IMR-90 (cell line): ENCODE measurements at regions not wholly inside any gene's neighbourhood (a gene's known extent, or its start where the extent isn't known, plus 50 kb on each side); places are given as distances from the start of the nearest gene placed in this dataset.

Experiments
- ATAC-seq: fragments of 200-7000 bp; cut with Tn5 transposase; 2 replicates; pipeline ENCODE4 v1.9.1; 2020; ENCODE audit warnings: low read depth, mild to moderate bottlenecking, moderate library complexity
- BruUV-seq: library from RNA; stranded (reverse); fragments of 400-500 nt; replicated peaks from 2 replicates; lab custom pipeline; 2021; lab: Mats Ljungman, UMichigan
- CTCF ChIA-PET: fragments of 300-600 bp; formaldehyde crosslinking; extraction: SDS; loops from one replicate; lab custom pipeline; 2021; ENCODE audit warnings: antibody characterized with exemption; lab: Yijun Ruan, JAX
- POLR2A ChIA-PET: fragments of 300-600 bp; sonication (Branson Sonifier 250); formaldehyde crosslinking; loops from one replicate; lab custom pipeline; 2022; ENCODE audit warnings: antibody characterized with exemption; ENCODE audit not compliant: unreplicated experiment; lab: Charles Lee
- DNase-seq: peaks from one replicate; pipeline ENCODE4 v3.0.0; 2013
- H2AFZ ChIP-seq: replicated peaks from 2 replicates; pipeline ENCODE3; 2013; ENCODE audit warnings: low read length, mild to moderate bottlenecking; ENCODE audit not compliant: poor library complexity
- H2AK5ac ChIP-seq: 2 replicates; pipeline ENCODE4 v1.6.1; 2013; ENCODE audit warnings: low read depth, low read length, inconsistent platforms
- H2AK9ac ChIP-seq: replicated peaks from 2 replicates; pipeline ENCODE3; 2013; ENCODE audit warnings: mild to moderate bottlenecking, low read depth, low read length, moderate library complexity; ENCODE audit not compliant: poor library complexity
- H2BK120ac ChIP-seq: 2 replicates; pipeline ENCODE4 v1.6.1; 2013; ENCODE audit warnings: low read depth, low read length, inconsistent platforms
- H2BK15ac ChIP-seq: 3 replicates; pipeline ENCODE4 v1.6.1; 2013; ENCODE audit warnings: low read depth, low read length, inconsistent platforms
- H2BK20ac ChIP-seq: 2 replicates; pipeline ENCODE4 v1.6.1; 2013; ENCODE audit warnings: low read depth, mild to moderate bottlenecking, inconsistent platforms, low read length, moderate library complexity
- H2BK5ac ChIP-seq: 2 replicates; pipeline ENCODE4 v1.6.1; 2013; ENCODE audit warnings: mild to moderate bottlenecking, low read depth, low read length, inconsistent platforms; ENCODE audit not compliant: poor library complexity, severe bottlenecking
- H3K14ac ChIP-seq: replicated peaks from 2 replicates; pipeline ENCODE4 v1.6.1; 2013; ENCODE audit warnings: low read depth, low read length, inconsistent platforms
- H3K18ac ChIP-seq: 2 replicates; pipeline ENCODE4 v1.6.1; 2013; ENCODE audit warnings: low read depth, low read length, control low read depth
- H3K23ac ChIP-seq: 2 replicates; pipeline ENCODE4 v1.6.1; 2013; ENCODE audit warnings: low read depth, low read length, inconsistent platforms
- H3K27ac ChIP-seq: 2 replicates; pipeline ENCODE4 v1.5.1; 2013; ENCODE audit warnings: mild to moderate bottlenecking, control low read depth, low read length; ENCODE audit not compliant: insufficient read depth
- H3K27me3 ChIP-seq: 2 replicates; pipeline ENCODE4 v1.6.1; 2013; ENCODE audit warnings: low read length; ENCODE audit not compliant: control insufficient read depth, insufficient read depth
- H3K36me3 ChIP-seq: 2 replicates; pipeline ENCODE4 v1.6.1; 2013; ENCODE audit warnings: low read length, mixed read lengths; ENCODE audit not compliant: control insufficient read depth, insufficient read depth
- H3K4ac ChIP-seq: 2 replicates; pipeline ENCODE4 v1.6.1; 2013; ENCODE audit warnings: low read depth, low read length, inconsistent platforms
- H3K4me1 ChIP-seq: 2 replicates; pipeline ENCODE4 v1.6.1; 2013; ENCODE audit warnings: low read length, mixed read lengths; ENCODE audit not compliant: control insufficient read depth, insufficient read depth
- H3K4me2 ChIP-seq: 2 replicates; pipeline ENCODE4 v1.6.1; 2013; ENCODE audit warnings: low read depth, mild to moderate bottlenecking, control low read depth, low read length, moderate library complexity
- H3K4me3 ChIP-seq: 2 replicates; pipeline ENCODE4 v1.5.1; 2013; ENCODE audit warnings: low read depth, mild to moderate bottlenecking, control low read depth, low read length, moderate library complexity; ENCODE audit not compliant: insufficient read depth
- H3K56ac ChIP-seq: 2 replicates; pipeline ENCODE4 v1.6.1; 2013; ENCODE audit warnings: low read length, inconsistent platforms; ENCODE audit not compliant: insufficient read depth; ENCODE audit errors: extremely low read depth
- H3K79me1 ChIP-seq, 2 experiments: 2 replicates each; pipeline ENCODE4 v1.6.1; 2013; ENCODE audit warnings: low read length in 2 of 2, inconsistent platforms in 1 of 2, low read depth in 1 of 2
- H3K9ac ChIP-seq: 2 replicates; pipeline ENCODE4 v1.6.1; 2013; ENCODE audit warnings: low read depth, low read length, control low read depth
- H3K9me1 ChIP-seq: 2 replicates; pipeline ENCODE4 v1.6.1; 2013; ENCODE audit warnings: low read length, inconsistent platforms; ENCODE audit not compliant: insufficient read depth
- H3K9me3 ChIP-seq: 2 replicates; pipeline ENCODE4 v1.6.1; 2013; ENCODE audit warnings: low read length; ENCODE audit not compliant: control insufficient read depth, insufficient read depth
- H4K20me1 ChIP-seq: 2 replicates; pipeline ENCODE4 v1.6.1; 2013; ENCODE audit warnings: low read length, inconsistent platforms; ENCODE audit not compliant: insufficient read depth
- H4K5ac ChIP-seq: 2 replicates; pipeline ENCODE4 v1.6.1; 2013; ENCODE audit warnings: mild to moderate bottlenecking, low read depth, low read length, control low read depth
- H4K8ac ChIP-seq, 2 experiments: 2 replicates each; pipeline ENCODE4 v1.6.1; 2013; ENCODE audit warnings: low read depth in 2 of 2, low read length in 2 of 2, control low read depth in 1 of 2, inconsistent platforms in 1 of 2
- H4K91ac ChIP-seq: 2 replicates; pipeline ENCODE4 v1.6.1; 2013; ENCODE audit warnings: low read depth, low read length, inconsistent platforms; ENCODE audit not compliant: insufficient read depth
- CEBPB ChIP-seq: IDR thresholded peaks from 2 replicates; pipeline ENCODE4 v1.6.1; 2012; ENCODE audit warnings: low read depth, low read length, improper control_type of control experiment
- CHD1 ChIP-seq: IDR thresholded peaks from 2 replicates; pipeline ENCODE4 v1.6.1; 2012; ENCODE audit warnings: low read depth, low read length, improper control_type of control experiment
- CTCF ChIP-seq: conservative IDR thresholded peaks from 2 replicates; pipeline ENCODE4 v1.5.1; 2012; ENCODE audit warnings: mild to moderate bottlenecking, low read depth, low read length, improper control_type of control experiment
- ELK1 ChIP-seq: fragments of 150-350 bp; IDR thresholded peaks from 2 replicates; pipeline ENCODE4 v1.6.1; 2016; ENCODE audit warnings: low read depth, mild to moderate bottlenecking, low read length, moderate library complexity, borderline replicate concordance
- FOS ChIP-seq: fragments of 150-350 bp; IDR thresholded peaks from 2 replicates; pipeline ENCODE4 v1.6.1; 2016; ENCODE audit warnings: low read depth, low read length
- MAFK ChIP-seq: IDR thresholded peaks from 2 replicates; pipeline ENCODE4 v1.6.1; 2012; ENCODE audit warnings: low read depth, low read length, improper control_type of control experiment
- MAZ ChIP-seq: IDR thresholded peaks from 2 replicates; pipeline ENCODE4 v1.6.1; 2012; ENCODE audit warnings: low read depth, mild to moderate bottlenecking, low read length, improper control_type of control experiment, moderate library complexity, borderline replicate concordance
- MXI1 ChIP-seq: IDR thresholded peaks from 2 replicates; pipeline ENCODE4 v1.6.1; 2012; ENCODE audit warnings: low read depth, mild to moderate bottlenecking, low read length, moderate library complexity, borderline replicate concordance
- NFE2L2 ChIP-seq: fragments of 150-350 bp; IDR thresholded peaks from 2 replicates; pipeline ENCODE4 v1.6.1; 2016; ENCODE audit warnings: low read depth, mild to moderate bottlenecking, low read length
- POLR2A ChIP-seq: IDR thresholded peaks from 2 replicates; pipeline ENCODE4 v1.6.1; 2012; ENCODE audit warnings: mild to moderate bottlenecking, low read depth, low read length
- RAD21 ChIP-seq: IDR thresholded peaks from 2 replicates; pipeline ENCODE4 v1.6.1; 2012; ENCODE audit warnings: low read length, improper control_type of control experiment
- RCOR1 ChIP-seq: IDR thresholded peaks from 2 replicates; pipeline ENCODE4 v1.6.1; 2012; ENCODE audit warnings: mild to moderate bottlenecking, low read length, improper control_type of control experiment; ENCODE audit not compliant: insufficient replicate concordance
- RFX5 ChIP-seq: IDR thresholded peaks from 2 replicates; pipeline ENCODE4 v1.8.0; 2012; ENCODE audit warnings: low read depth, mild to moderate bottlenecking, low read length, moderate library complexity
- SMC3 ChIP-seq: fragments of 150-350 bp; IDR thresholded peaks from 2 replicates; pipeline ENCODE4 v1.6.1; 2016; ENCODE audit warnings: low read depth, mild to moderate bottlenecking, antibody characterized with exemption, low read length, moderate library complexity
- USF2 ChIP-seq: fragments of 150-350 bp; IDR thresholded peaks from 2 replicates; pipeline ENCODE4 v1.6.1; 2017; ENCODE audit warnings: mild to moderate bottlenecking, antibody characterized with exemption, low read length, low read depth
- WGBS, 2 experiments: methylation state at CpG; one replicate each; pipeline versions ENCODE4 v1.1.5 to v1.1.7; 2013; ENCODE audit warnings: missing lambda C conversion rate in 2 of 2; ENCODE audit not compliant: insufficient read length in 1 of 2; ENCODE audit errors: extremely low coverage in 2 of 2; 5-methylcytosine and 5-hydroxymethylcytosine counted together
- dilution Hi-C: fragments of 300-500 bp; cut with HindIII; formaldehyde crosslinking; loops from one replicate; pipeline ENCODE4 v1.14.3; 2018; ENCODE audit warnings: low sequenced_read_pairs; ENCODE audit not compliant: unreplicated experiment
- in situ Hi-C: fragments of 300-500 bp; cut with MboI; formaldehyde crosslinking; loops from 3 replicates; pipeline ENCODE4 v1.14.3; 2019; ENCODE audit warnings: low sequenced_read_pairs, inconsistent platforms, mixed read lengths
- intact Hi-C: fragments of 100-400 bp; cut with micrococcal nuclease; formaldehyde crosslinking; loops from 2 replicates; pipeline ENCODE4 v1.10.0; 2022

- BruUV-seq: no TSS peak
- no peak overlapping the region for H3K23ac ChIP-seq
- no peaks in the 10 kb centered on the region for H3K4me1 ChIP-seq
- H2AK5ac ChIP-seq: no peak overlapping the region
- in situ Hi-C loops (no loop called here), dilution Hi-C loops (no loop called here), intact Hi-C loops (no loop called here)
- whole genome bisulfite sequencing, 2 experiments: 60% methylated on average over 41 of the region's 118 CpGs; no CpG with 5 or more reads in 1 of the 2 experiments
- no peak overlapping the region for H3K56ac ChIP-seq
- H3K9me3 ChIP-seq: peaks cover 2% of the 10 kb centered on the region; the same call in 1 of the 2 replicates
- no peaks in the 10 kb centered on the region for H4K20me1 ChIP-seq
- H3K27me3 ChIP-seq: no peaks in the 10 kb centered on the region
- no peak overlapping the region for H3K9ac ChIP-seq
- no peak overlapping the region for H3K4me3 ChIP-seq
- no peaks in the 10 kb centered on the region for H3K9me1 ChIP-seq
- H2BK120ac ChIP-seq: no peak overlapping the region
- H3K79me1 ChIP-seq: no peaks in the 10 kb centered on the region
- POLR2A ChIA-PET: no interaction called here
- H4K5ac ChIP-seq: no peak overlapping the region
- H2BK20ac ChIP-seq: no peak overlapping the region
- no peak overlapping the region for H3K14ac ChIP-seq
- no peaks in the 10 kb centered on the region for H3K36me3 ChIP-seq
- no peak overlapping the region for H2AK9ac ChIP-seq
- DNase-seq (no peak), ATAC-seq (no peak)
- CTCF ChIA-PET: no interaction called here
- no peak overlapping the region for H4K8ac ChIP-seq
- H3K4ac ChIP-seq: no peak overlapping the region
- H3K27ac ChIP-seq: no peak overlapping the region
- no peak overlapping the region for H2BK15ac ChIP-seq
- H3K4me2 ChIP-seq: no peak overlapping the region
- no peak overlapping the region for H2BK5ac ChIP-seq
- H2AFZ ChIP-seq: no peak overlapping the region
- H3K18ac ChIP-seq: no peak overlapping the region
- no peak overlapping the region for H4K91ac ChIP-seq
- TF ChIP-seq MXI1 (no peak), RFX5 (no peak), CTCF (no peak), MAZ (no peak), MAFK (no peak), FOS (no peak), CHD1 (no peak), RAD21 (no peak), RCOR1 (no peak), USF2 (no peak), CEBPB (no peak), SMC3 (no peak), POLR2A (no peak), NFE2L2 (no peak), ELK1 (no peak)
Measured at GRCh38 chr17:26773189-26774188, 520.4 kb upstream of the WSB1 start.
